Esophagus muscularis mucosa (tissue), 3 donors: ENCODE measurements at regions not wholly inside any gene's neighbourhood (a gene's known extent, or its start where the extent isn't known, plus 50 kb on each side); places are given as distances from the start of the nearest gene placed in this dataset.

Experiments used
- POLR2A ChIP-seq: fragments of 450-650 bp; IDR thresholded peaks from one replicate; pipeline ENCODE4 v1.6.1; 2017; ENCODE audit warnings: antibody characterized with exemption, moderate library complexity, mild to moderate bottlenecking, low read depth
- POLR2AphosphoS5 ChIP-seq, 2 donors: sonication (generic); formaldehyde crosslinking; IDR thresholded peaks; one replicate each; pipeline ENCODE4 v1.6.1; 2017; ENCODE audit warnings: antibody characterized with exemption in 2 of 2
- TF ChIP-seq, protein P1 (sequence below), 3 experiments: fragments of 200-600 bp in 2 of 3; fragments of 450-650 bp in 1 of 3; sonication (generic) in 2 of 3; IDR thresholded peaks; one replicate each; pipeline ENCODE4 v1.5.1; 2017 to 2019; ENCODE audit warnings: antibody characterized with exemption in 3 of 3, mild to moderate bottlenecking in 2 of 3, moderate library complexity in 1 of 3

DNA sequence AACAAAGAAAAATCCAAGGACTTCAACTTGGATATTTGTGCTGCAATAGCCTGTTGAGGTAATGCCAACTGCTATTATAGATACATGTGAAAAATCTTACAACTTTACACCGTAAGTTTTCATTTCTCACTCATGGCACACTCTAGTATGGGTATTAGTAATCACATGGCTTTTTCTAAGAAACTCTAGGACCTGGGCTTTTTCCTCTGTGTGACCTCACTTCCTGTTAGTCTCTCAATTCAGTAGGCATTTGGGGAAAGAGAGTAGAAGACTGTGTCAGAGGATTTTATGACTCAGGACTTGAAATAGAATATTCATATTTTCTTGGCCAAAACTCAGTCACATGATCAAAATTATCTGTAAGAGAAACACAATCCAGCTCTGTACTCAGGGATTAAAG is 1049.9 kb downstream of the REEP3 start:
- TF ChIP-seq POLR2AphosphoS5 (IDR thresholded peaks at IDR 0.05) (no peak), POLR2A (no peak)
- TF ChIP-seq, protein P1, sequence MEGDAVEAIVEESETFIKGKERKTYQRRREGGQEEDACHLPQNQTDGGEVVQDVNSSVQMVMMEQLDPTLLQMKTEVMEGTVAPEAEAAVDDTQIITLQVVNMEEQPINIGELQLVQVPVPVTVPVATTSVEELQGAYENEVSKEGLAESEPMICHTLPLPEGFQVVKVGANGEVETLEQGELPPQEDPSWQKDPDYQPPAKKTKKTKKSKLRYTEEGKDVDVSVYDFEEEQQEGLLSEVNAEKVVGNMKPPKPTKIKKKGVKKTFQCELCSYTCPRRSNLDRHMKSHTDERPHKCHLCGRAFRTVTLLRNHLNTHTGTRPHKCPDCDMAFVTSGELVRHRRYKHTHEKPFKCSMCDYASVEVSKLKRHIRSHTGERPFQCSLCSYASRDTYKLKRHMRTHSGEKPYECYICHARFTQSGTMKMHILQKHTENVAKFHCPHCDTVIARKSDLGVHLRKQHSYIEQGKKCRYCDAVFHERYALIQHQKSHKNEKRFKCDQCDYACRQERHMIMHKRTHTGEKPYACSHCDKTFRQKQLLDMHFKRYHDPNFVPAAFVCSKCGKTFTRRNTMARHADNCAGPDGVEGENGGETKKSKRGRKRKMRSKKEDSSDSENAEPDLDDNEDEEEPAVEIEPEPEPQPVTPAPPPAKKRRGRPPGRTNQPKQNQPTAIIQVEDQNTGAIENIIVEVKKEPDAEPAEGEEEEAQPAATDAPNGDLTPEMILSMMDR (IDR thresholded peaks at IDR 0.05), result no peak
